ENCODE measurements at regions not wholly inside any gene's neighbourhood (a gene's known extent, or its start where the extent isn't known, plus 50 kb on each side); places are given as distances from the start of the nearest gene placed in this dataset.
A peak's percentile ranks its signal among the peaks of the same experiment; 100 is the strongest.

DNA sequence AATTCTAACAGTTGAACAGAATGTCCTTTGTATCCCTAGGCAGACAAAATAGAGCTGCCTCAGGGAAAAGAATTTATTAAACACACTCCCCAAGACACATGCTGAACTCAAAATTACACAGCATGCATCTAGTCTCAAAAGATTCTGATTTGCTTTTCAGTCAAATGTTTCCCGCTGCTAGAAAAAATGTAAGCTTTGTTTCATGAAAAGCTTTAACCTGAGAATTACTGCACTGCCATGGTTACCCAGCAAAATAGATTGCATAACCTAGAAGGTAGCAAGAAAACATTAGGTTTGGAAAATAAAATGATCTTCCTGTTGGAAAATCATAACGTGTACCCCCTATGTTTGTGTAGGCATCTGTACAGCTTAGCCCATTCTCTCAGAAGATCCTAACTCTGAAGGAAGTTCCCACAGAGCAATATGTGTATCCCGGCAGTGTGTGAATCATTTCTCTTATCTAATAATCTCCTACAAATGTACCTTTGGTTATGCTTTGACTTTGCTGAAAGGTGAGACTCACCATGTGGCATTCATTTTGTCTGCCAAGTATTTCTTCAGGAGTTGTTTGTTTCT lies 646.9 kb downstream of the STPG2 start:
- DNase-seq (ENCODE audit: low spot score) = peak; percentile 9

DNA sequence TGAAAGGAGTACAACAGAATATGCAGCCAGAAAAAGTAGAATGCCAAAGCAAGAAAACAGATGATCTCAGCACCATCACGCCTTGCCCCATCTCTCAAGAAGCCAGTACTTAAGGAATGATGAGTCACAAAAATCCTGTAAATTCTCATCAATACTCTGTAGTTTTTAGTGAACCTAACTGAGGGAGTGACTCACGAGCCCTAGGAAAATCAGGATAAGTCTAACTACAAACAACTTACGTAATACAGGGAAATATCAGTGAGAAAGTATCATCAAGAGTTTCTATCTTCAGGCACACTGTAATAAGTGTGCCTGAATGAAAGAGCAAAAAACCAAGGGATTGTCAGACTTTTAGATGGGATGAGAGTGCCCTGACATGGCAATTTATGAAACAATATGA lies 644.4 kb downstream of the STPG2 start:
- peak; percentile 18 for DNase-seq (ENCODE audit: low spot score)

DNA sequence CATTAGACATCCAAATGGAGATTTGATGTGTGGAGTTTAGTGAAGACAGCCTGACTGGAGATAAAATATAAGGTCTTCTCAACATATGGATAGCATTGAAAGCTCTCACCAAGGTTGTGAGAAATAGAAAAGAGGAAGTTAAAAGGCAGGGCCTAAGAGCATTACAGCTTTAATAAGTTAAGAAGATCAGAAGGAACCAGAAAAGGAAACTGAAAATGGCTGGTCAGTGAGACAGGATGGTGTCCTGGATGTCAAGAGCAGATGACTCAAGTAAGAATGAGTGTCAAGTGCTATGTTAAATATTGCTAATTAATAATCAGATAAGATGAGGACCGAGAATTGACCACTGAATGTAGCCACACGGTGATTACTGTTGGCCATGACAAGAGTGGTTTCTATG lies 642.9 kb downstream of the STPG2 start:
- no peak for DNase-seq (ENCODE audit: low spot score)

DNA sequence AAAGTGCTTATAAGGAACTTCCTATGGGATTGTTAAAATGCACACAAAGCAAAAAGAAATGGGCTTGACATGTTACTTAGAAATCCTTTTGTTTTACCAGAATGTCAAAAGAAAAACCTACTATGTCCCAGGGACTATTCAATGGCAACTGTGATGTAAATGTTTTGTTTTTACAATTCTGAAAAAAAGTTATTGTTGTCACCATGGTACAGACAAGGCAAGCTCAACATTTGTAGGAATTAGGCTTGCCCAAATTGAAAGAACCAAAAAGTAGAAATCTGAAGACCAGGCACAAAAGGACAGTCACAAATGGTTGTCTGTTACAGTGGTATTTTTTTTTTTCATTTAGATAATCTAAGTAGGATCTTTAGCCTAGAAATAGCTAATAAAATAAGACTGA lies 638.6 kb downstream of the STPG2 start:
- no peak for DNase-seq (ENCODE audit: low spot score)

DNA sequence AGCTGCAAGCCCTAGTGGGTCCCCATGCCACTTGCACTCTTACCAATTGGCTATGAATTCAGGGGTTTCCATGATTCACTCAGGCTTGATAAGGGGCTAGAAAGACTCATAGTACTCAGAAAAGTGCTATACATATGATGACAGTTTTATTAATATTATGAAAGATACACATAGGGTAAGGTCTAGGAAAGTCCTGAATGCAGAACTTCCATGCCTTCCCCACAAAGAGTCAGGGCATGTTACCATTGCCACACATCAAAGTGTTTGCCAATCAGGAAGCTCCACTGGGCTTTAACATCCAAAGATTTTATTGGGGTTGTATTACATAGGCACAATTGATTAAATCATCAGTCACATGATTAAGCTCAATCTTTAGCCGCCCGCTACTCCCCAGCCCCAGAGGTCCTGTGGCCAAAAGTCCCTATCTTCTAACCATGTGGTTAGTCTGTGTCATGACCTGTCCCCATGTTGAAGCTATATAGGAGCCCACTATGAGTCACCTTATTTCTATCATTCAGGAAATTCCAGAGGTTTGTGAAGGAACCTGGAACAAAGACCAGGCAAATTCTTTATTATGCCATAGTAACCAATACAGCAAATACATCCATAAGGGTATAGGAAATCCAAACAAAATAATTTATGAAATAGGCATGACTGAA lies 635.6 kb downstream of the STPG2 start:
- DNase-seq (ENCODE audit: low spot score) = no peak
